Inferior parietal cortex (tissue), 1 donor: ENCODE measurements at regions not wholly inside any gene's neighbourhood (a gene's known extent, or its start where the extent isn't known, plus 50 kb on each side); places are given as distances from the start of the nearest gene placed in this dataset.
A peak's percentile ranks its signal among the peaks of the same experiment; 100 is the strongest.

Experiments
- DNase-seq: peaks from one replicate; pipeline ENCODE4 v3.0.0-alpha.2; 2016; ENCODE audit errors: extremely low spot score

GRCh38 chr2:235263205-235264120 lies 230.4 kb upstream of the AGAP1 start:
- peak; percentile 70 for DNase-seq

GRCh38 chr2:235264121-235264493 lies 229.7 kb upstream of the AGAP1 start:
- DNase-seq: no peak

GRCh38 chr2:235264512-235264911 lies 229.3 kb upstream of the AGAP1 start:
- no peak for DNase-seq

GRCh38 chr2:235265348-235265965 lies 228.4 kb upstream of the AGAP1 start:
- DNase-seq: no peak

- no peak for DNase-seq
Observed at GRCh38 chr2:235267251-235267650, 226.6 kb upstream of the AGAP1 start.

GRCh38 chr2:235268535-235268934 lies 225.3 kb upstream of the AGAP1 start:
- no peak for DNase-seq

- DNase-seq: no peak
Observed at GRCh38 chr2:235270291-235270690, 223.6 kb upstream of the AGAP1 start.

GRCh38 chr2:235270956-235271355 lies 222.9 kb upstream of the AGAP1 start:
- no peak for DNase-seq

GRCh38 chr2:235271936-235272335 lies 221.9 kb upstream of the AGAP1 start:
- DNase-seq: no peak

- DNase-seq: no peak
Observed at GRCh38 chr2:235274023-235274422, 219.8 kb upstream of the AGAP1 start.

GRCh38 chr2:235277485-235277884 lies 216.4 kb upstream of the AGAP1 start:
- DNase-seq: no peak

GRCh38 chr2:235278771-235279355 lies 215.0 kb upstream of the AGAP1 start:
- DNase-seq: no peak

GRCh38 chr2:235279965-235280364 lies 213.9 kb upstream of the AGAP1 start:
- no peak for DNase-seq

GRCh38 chr2:235283246-235283645 lies 210.6 kb upstream of the AGAP1 start:
- no peak for DNase-seq

GRCh38 chr2:235286622-235287374 lies 207.0 kb upstream of the AGAP1 start:
- DNase-seq: no peak

- peak; percentile 27 for DNase-seq
Observed at GRCh38 chr2:235287375-235287733, 206.5 kb upstream of the AGAP1 start.

- DNase-seq: no peak
Observed at GRCh38 chr2:235291461-235291860, 202.4 kb upstream of the AGAP1 start.

GRCh38 chr2:235293061-235293460 lies 200.8 kb upstream of the AGAP1 start:
- DNase-seq: no peak

- DNase-seq: no peak
Observed at GRCh38 chr2:235295831-235296230, 198.0 kb upstream of the AGAP1 start.

- DNase-seq: no peak
Observed at GRCh38 chr2:235300368-235301201, 193.3 kb upstream of the AGAP1 start.
